ENCODE measurements at regions not wholly inside any gene's neighbourhood (a gene's known extent, or its start where the extent isn't known, plus 50 kb on each side); places are given as distances from the start of the nearest gene placed in this dataset.

DNA sequence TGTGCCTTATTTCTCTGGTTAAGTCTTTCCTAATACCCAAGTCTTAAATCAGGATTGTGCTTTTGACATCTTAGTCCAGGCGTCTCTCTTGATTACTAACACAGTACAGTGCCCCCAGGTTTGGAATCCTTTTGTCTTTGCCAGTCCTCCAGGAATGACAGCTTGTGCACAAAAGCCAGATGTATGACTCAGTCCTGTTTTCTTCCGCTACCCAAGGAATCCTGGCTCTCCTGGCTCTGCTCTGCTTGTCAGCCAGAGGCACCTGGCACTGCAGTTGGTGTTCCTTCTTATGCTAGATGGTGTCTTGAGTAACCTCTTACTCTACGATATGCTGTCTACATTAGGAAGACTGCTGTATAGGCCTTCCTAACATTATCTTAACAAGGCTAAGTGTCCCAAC, 728.2 kb upstream of the NECTIN3 start:
- H3K4me3 ChIP-seq (ENCODE audit: control insufficient read depth, low read depth, low read length), result no peak overlapping the region
- no peak for DNase-seq (ENCODE audit: low read depth)
- TF ChIP-seq CTCF (IDR thresholded peaks at IDR 0.05; ENCODE audit: control insufficient read depth, insufficient read depth, low read depth, low read length, missing control alignments), result no peak

- no peak for DNase-seq (ENCODE audit: low read depth)
- H3K4me3 ChIP-seq (ENCODE audit: control insufficient read depth, low read depth, low read length), result no peak overlapping the region
- TF ChIP-seq CTCF (IDR thresholded peaks at IDR 0.05; ENCODE audit: control insufficient read depth, insufficient read depth, low read depth, low read length, missing control alignments), result no peak
Measured at GRCh38 chr3:110343945-110344344, 727.7 kb upstream of the NECTIN3 start.

GRCh38 chr3:110344487-110344886, 727.1 kb upstream of the NECTIN3 start:
- no peak for DNase-seq (ENCODE audit: low read depth)
- no peak overlapping the region for H3K4me3 ChIP-seq (ENCODE audit: control insufficient read depth, low read depth, low read length)
- no peak for TF ChIP-seq CTCF (IDR thresholded peaks at IDR 0.05; ENCODE audit: control insufficient read depth, insufficient read depth, low read depth, low read length, missing control alignments)

- DNase-seq (ENCODE audit: low read depth), result no peak
- TF ChIP-seq CTCF (IDR thresholded peaks at IDR 0.05; ENCODE audit: control insufficient read depth, insufficient read depth, low read depth, low read length, missing control alignments), result no peak
- H3K4me3 ChIP-seq (ENCODE audit: control insufficient read depth, low read depth, low read length), result no peak overlapping the region
Measured at GRCh38 chr3:110344897-110345767, 726.5 kb upstream of the NECTIN3 start.

DNA sequence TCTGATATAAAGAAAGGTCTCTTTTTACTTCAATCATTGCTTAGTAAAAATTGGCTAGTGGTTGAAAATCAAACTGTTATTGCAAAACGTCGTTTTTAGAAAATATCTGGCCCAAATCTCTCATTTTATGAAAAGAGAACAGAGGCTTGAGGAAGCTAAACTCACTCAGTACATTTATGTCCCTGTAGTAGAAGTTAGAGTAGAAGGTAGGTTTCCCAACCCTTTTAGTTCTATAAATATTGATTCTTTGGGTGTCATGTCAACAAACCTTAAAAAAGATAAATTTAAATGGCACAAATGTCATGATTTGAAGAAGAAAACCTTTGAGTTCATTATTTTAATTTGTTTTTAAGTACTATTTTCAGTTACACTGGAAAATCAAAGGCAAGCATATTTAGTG, 722.3 kb upstream of the NECTIN3 start:
- no peak overlapping the region for H3K4me3 ChIP-seq (ENCODE audit: control insufficient read depth, low read depth, low read length)
- TF ChIP-seq CTCF (IDR thresholded peaks at IDR 0.05; ENCODE audit: control insufficient read depth, insufficient read depth, low read depth, low read length, missing control alignments), result no peak
- DNase-seq (ENCODE audit: low read depth), result no peak

DNA sequence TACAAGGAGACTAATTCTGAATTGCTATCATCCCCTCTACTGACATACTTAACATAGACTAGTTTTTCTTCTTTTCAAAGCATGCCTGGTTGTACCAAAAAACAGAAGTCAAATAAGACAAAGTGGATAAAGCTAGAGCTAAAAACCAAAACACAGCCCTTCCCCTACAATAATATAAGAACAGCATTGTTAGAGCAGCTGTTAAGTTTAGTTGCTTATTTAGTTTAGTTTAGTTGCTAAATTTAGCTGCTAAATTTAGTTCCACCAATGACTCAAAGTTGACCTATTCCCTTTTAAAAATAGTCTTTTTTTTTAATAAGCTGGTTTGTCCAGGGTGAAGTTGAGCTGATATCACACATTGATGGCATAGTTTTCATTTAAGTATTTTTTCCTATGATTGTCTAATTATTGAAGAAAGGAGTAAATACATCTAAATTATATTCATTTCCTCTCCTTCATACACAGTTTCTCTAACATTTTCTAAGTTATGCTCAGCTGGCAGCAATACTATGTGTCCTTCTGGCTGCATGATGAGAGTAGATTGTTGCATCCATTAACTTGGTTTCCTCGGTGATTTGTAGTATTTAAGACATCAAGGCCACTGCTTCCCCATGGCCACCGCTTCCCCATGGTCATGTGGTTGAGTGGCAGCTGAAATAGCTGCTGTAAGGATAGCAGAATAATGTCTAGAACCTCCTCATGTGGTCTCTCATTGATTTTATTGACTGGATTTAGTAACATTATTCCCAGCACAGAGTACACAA, 718.6 kb upstream of the NECTIN3 start:
- no peak for DNase-seq (ENCODE audit: low read depth)
- TF ChIP-seq CTCF (IDR thresholded peaks at IDR 0.05; ENCODE audit: control insufficient read depth, insufficient read depth, low read depth, low read length, missing control alignments), result no peak
- no peak overlapping the region for H3K4me3 ChIP-seq (ENCODE audit: control insufficient read depth, low read depth, low read length)
